Mammary epithelial cell (primary cell): ENCODE measurements at regions not wholly inside any gene's neighbourhood (a gene's known extent, or its start where the extent isn't known, plus 50 kb on each side); places are given as distances from the start of the nearest gene placed in this dataset.

Experiments
- CTCF ChIP-seq, 2 donors: IDR thresholded peaks in 1 of 2; conservative IDR thresholded peaks in 1 of 2; 2 replicates each; pipeline ENCODE4 v1.5.1; 2011 to 2012; ENCODE audit warnings: inconsistent platforms in 2 of 2, low read length in 2 of 2, mild to moderate bottlenecking in 2 of 2, control low read depth in 1 of 2, low read depth in 1 of 2; ENCODE audit not compliant: insufficient read depth in 1 of 2; ENCODE audit errors: extremely low read depth in 1 of 2
- EZH2 ChIP-seq: IDR thresholded peaks from 2 replicates; pipeline ENCODE4 v1.6.1; 2012; ENCODE audit warnings: low read length, inconsistent platforms, borderline replicate concordance

DNA sequence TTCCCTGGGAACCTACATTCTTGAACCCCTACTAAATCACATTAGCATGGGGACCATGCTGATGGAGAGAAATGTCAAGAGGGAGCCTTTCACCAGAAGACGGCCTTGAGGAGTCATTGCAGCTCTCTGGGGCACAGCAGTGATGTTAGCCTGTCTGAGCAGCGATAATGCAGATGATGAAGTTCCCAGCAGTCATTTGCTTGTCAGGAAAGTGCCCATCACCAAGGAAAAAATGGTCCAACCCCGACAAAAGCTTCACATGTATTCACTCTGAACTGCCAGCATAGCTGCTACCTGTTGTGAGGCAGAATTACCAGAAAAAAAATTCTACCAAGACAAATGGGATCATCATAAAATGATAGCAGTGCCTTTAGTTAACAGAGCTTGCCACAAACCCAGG, 238.4 kb upstream of the UMPS start:
- TF ChIP-seq CTCF (conservative IDR thresholded peaks at IDR 0.05 in 1 of 2, IDR thresholded peaks at IDR 0.05 in 1 of 2; ENCODE audit: extremely low read depth in 1 of 2, insufficient read depth in 1 of 2, low read depth in 1 of 2, low read length in 2 of 2), result no peak
- TF ChIP-seq EZH2, result no peak
